Right cardiac atrium (tissue), 5 donors: ENCODE measurements at regions not wholly inside any gene's neighbourhood (a gene's known extent, or its start where the extent isn't known, plus 50 kb on each side); places are given as distances from the start of the nearest gene placed in this dataset.

Experiments
- ATAC-seq, 2 donors: fragments of 200-7000 bp; cut with Tn5 transposase; one replicate each; pipeline versions ENCODE4 v1.8.0 to v1.9.1; 2020; ENCODE audit warnings: moderate library complexity in 2 of 2, mild to moderate bottlenecking in 1 of 2
- DNase-seq, 3 donors: peaks; one replicate each; pipeline ENCODE4 v3.0.0-alpha.2; 2020
- H3K27ac ChIP-seq: one replicate; pipeline ENCODE4 v1.5.1; 2013; ENCODE audit warnings: mild to moderate bottlenecking, low read length, control low read depth, moderate library complexity
- H3K27me3 ChIP-seq: one replicate; pipeline ENCODE4 v1.6.1; 2013; ENCODE audit not compliant: control insufficient read depth, insufficient read depth
- H3K4me1 ChIP-seq: one replicate; pipeline ENCODE4 v1.6.1; 2013; ENCODE audit warnings: low read length; ENCODE audit not compliant: control insufficient read depth, insufficient read depth
- H3K4me3 ChIP-seq: one replicate; pipeline ENCODE4 v1.5.1; 2013; ENCODE audit warnings: low read length, control low read depth
- H3K9me3 ChIP-seq: one replicate; pipeline ENCODE4 v1.6.1; 2013; ENCODE audit warnings: low read length; ENCODE audit not compliant: control insufficient read depth
- WGBS: extraction: QIAGEN DNeasy Blood & Tissue Kit; methylation state at CpG from one replicate; pipeline ENCODE4 v1.1.7; 2013; 5-methylcytosine and 5-hydroxymethylcytosine counted together
- intact Hi-C, 4 donors: fragments of 100-400 bp; cut with DNase I; formaldehyde crosslinking; loops; one replicate each; pipeline versions ENCODE4 v1.11.0 to v1.14.0; 2022 to 2023
- donor health status: healthy with polysubstance abuse.
- donor health status: DM: no; HTN: yes; CAD: no.
- donor health status: DM: no; HTN: no; CAD: no.
- donor health status: DM: no; HTN: yes; CAD: no; lungs with severe emphysema.
- donor health status: DM: yes; HTN: yes; CAD: no.

- no peak for DNase-seq
- Histone ChIP-seq H3K9me3 (no peaks in the 10 kb centered on the region), H3K4me1 (no peaks in the 10 kb centered on the region), H3K4me3 (no peak overlapping the region), H3K27me3 (no peaks in the 10 kb centered on the region), H3K27ac (no peak overlapping the region)
- intact Hi-C loops = no loop called here
- 97% methylated on average over 1 of the region's 1 CpG for WGBS
- no peak for ATAC-seq
These were observed 295.0 kb downstream of the NR4A2 start for GRCh38 chr2:156037482-156037881.

- intact Hi-C loops = no loop called here
- Histone ChIP-seq H3K27ac (no peak overlapping the region), H3K27me3 (no peaks in the 10 kb centered on the region), H3K9me3 (no peaks in the 10 kb centered on the region), H3K4me3 (no peak overlapping the region), H3K4me1 (no peaks in the 10 kb centered on the region)
- DNase-seq (no peak), ATAC-seq (no peak)
- WGBS = 82% methylated on average over 3 of the region's 3 CpGs
These were observed 301.4 kb downstream of the NR4A2 start for GRCh38 chr2:156031121-156031520.

- H3K4me1 ChIP-seq = no peaks in the 10 kb centered on the region
- H3K4me3 ChIP-seq = no peak overlapping the region
- no peaks in the 10 kb centered on the region for H3K9me3 ChIP-seq
- H3K27ac ChIP-seq = no peak overlapping the region
- intact Hi-C loops = no loop called here
- DNase-seq = no peak
- WGBS = 85% methylated on average over 2 of the region's 2 CpGs
- H3K27me3 ChIP-seq = no peaks in the 10 kb centered on the region
- no peak for ATAC-seq
These were observed 309.2 kb downstream of the NR4A2 start for GRCh38 chr2:156023229-156023869.

- 49% methylated on average over 3 of the region's 3 CpGs for WGBS
- H3K9me3 ChIP-seq = no peaks in the 10 kb centered on the region
- H3K27me3 ChIP-seq = no peaks in the 10 kb centered on the region
- DNase-seq (no peak), ATAC-seq (no peak)
- H3K27ac ChIP-seq = no peak overlapping the region
- H3K4me3 ChIP-seq = no peak overlapping the region
- no peaks in the 10 kb centered on the region for H3K4me1 ChIP-seq
- intact Hi-C loops = no loop called here
These were observed 311.1 kb downstream of the NR4A2 start for GRCh38 chr2:156021146-156022040.

GRCh38 chr2:156019341-156019740, 313.2 kb downstream of the NR4A2 start:
- Histone ChIP-seq H3K27me3 (no peaks in the 10 kb centered on the region), H3K9me3 (no peaks in the 10 kb centered on the region), H3K4me3 (no peak overlapping the region), H3K27ac (no peak overlapping the region), H3K4me1 (no peaks in the 10 kb centered on the region)
- DNase-seq (no peak), ATAC-seq (no peak)
- intact Hi-C loops = no loop called here
- 85% methylated on average over 2 of the region's 2 CpGs for WGBS

GRCh38 chr2:156017341-156017885, 315.1 kb downstream of the NR4A2 start:
- Histone ChIP-seq H3K4me1 (no peaks in the 10 kb centered on the region), H3K4me3 (no peak overlapping the region), H3K27me3 (no peaks in the 10 kb centered on the region), H3K27ac (no peak overlapping the region), H3K9me3 (no peaks in the 10 kb centered on the region)
- 71% methylated on average over 1 of the region's 1 CpG for WGBS
- ATAC-seq (no peak), DNase-seq (no peak)
- intact Hi-C loops = no loop called here

- Histone ChIP-seq H3K4me3 (no peak overlapping the region), H3K9me3 (no peaks in the 10 kb centered on the region), H3K27ac (no peak overlapping the region), H3K27me3 (no peaks in the 10 kb centered on the region), H3K4me1 (no peaks in the 10 kb centered on the region)
- ATAC-seq = no peak
- intact Hi-C loops = no loop called here
- WGBS = 77% methylated on average over 2 of the region's 2 CpGs
- DNase-seq = no peak
These were observed 323.2 kb downstream of the NR4A2 start for GRCh38 chr2:156009293-156009692.

GRCh38 chr2:156006721-156007618, 325.6 kb downstream of the NR4A2 start:
- no peak overlapping the region for H3K4me3 ChIP-seq
- ATAC-seq (peak in 1 of 2 donors; percentile 31), DNase-seq (peak in 2 of 3 donors; percentile 9 to 40)
- H3K27ac ChIP-seq = no peak overlapping the region
- no peaks in the 10 kb centered on the region for H3K9me3 ChIP-seq
- H3K27me3 ChIP-seq = no peaks in the 10 kb centered on the region
- 89% methylated on average over 17 of the region's 17 CpGs for WGBS
- H3K4me1 ChIP-seq = no peaks in the 10 kb centered on the region
- intact Hi-C loops = no loop called here

GRCh38 chr2:156005999-156006712, 326.4 kb downstream of the NR4A2 start:
- ATAC-seq (peak in 1 of 2 donors; percentile 22), DNase-seq (peak in 1 of 3 donors; percentile 24)
- H3K4me3 ChIP-seq = no peak overlapping the region
- no peaks in the 10 kb centered on the region for H3K9me3 ChIP-seq
- H3K27me3 ChIP-seq = no peaks in the 10 kb centered on the region
- H3K27ac ChIP-seq = no peak overlapping the region
- H3K4me1 ChIP-seq = no peaks in the 10 kb centered on the region
- 75% methylated on average over 3 of the region's 3 CpGs for WGBS
- intact Hi-C loops = no loop called here

GRCh38 chr2:156005531-156005930, 327.0 kb downstream of the NR4A2 start:
- intact Hi-C loops = no loop called here
- Histone ChIP-seq H3K27me3 (no peaks in the 10 kb centered on the region), H3K4me3 (no peak overlapping the region), H3K4me1 (no peaks in the 10 kb centered on the region), H3K9me3 (no peaks in the 10 kb centered on the region), H3K27ac (no peak overlapping the region)
- DNase-seq (peak in 2 of 3 donors; percentile 12 to 32), ATAC-seq (no peak)
- 84% methylated on average over 7 of the region's 7 CpGs for WGBS
